ENCODE measurements at regions not wholly inside any gene's neighbourhood (a gene's known extent, or its start where the extent isn't known, plus 50 kb on each side); places are given as distances from the start of the nearest gene placed in this dataset.

GRCh38 chr10:30781670-30782121 is 152.1 kb upstream of the LYZL2 start:
- no peaks in the 10 kb centered on the region for H3K27me3 ChIP-seq (ENCODE audit: insufficient read depth, poor library complexity, severe bottlenecking)
- H3K4me3 ChIP-seq (replicated peaks; ENCODE audit: insufficient read depth, low read length) = no peak overlapping the region
- DNase-seq (ENCODE audit: low read depth in 1 of 2, low spot score in 1 of 2) = no peak
- TF ChIP-seq GABPA (IDR thresholded peaks at IDR 0.05; ENCODE audit: low read depth) (no peak), REST (IDR thresholded peaks at IDR 0.05; ENCODE audit: insufficient replicate concordance, low read depth) (no peak), POLR2AphosphoS5 (IDR thresholded peaks at IDR 0.05; ENCODE audit: low read depth) (no peak), CTCF (IDR thresholded peaks at IDR 0.05; ENCODE audit: insufficient read depth, low read length) (no peak), SPI1 (IDR thresholded peaks at IDR 0.05; ENCODE audit: borderline replicate concordance, low read depth) (no peak)
- no peak overlapping the region for H3K27ac ChIP-seq (replicated peaks)

- H3K4me3 ChIP-seq (replicated peaks; ENCODE audit: insufficient read depth, low read length) = no peak overlapping the region
- H3K27ac ChIP-seq (replicated peaks) = no peak overlapping the region
- DNase-seq (ENCODE audit: low read depth in 1 of 2, low spot score in 1 of 2) = peak in 1 of 2 experiments; percentile 10
- no peak for TF ChIP-seq CTCF (IDR thresholded peaks at IDR 0.05; ENCODE audit: insufficient read depth, low read length)
- no peak for TF ChIP-seq POLR2AphosphoS5 (IDR thresholded peaks at IDR 0.05; ENCODE audit: low read depth)
- TF ChIP-seq REST (IDR thresholded peaks at IDR 0.05; ENCODE audit: insufficient replicate concordance, low read depth) = no peak
- H3K27me3 ChIP-seq (ENCODE audit: insufficient read depth, poor library complexity, severe bottlenecking) = no peaks in the 10 kb centered on the region
These were observed 149.2 kb upstream of the LYZL2 start for GRCh38 chr10:30778769-30779168.

GRCh38 chr10:30775779-30776591 is 146.4 kb upstream of the LYZL2 start:
- Histone ChIP-seq H3K27ac (replicated peaks) (no peak overlapping the region), H3K4me3 (replicated peaks; ENCODE audit: insufficient read depth, low read length) (no peak overlapping the region), H3K27me3 (ENCODE audit: insufficient read depth, poor library complexity, severe bottlenecking) (no peaks in the 10 kb centered on the region)
- TF ChIP-seq CTCF (IDR thresholded peaks at IDR 0.05; ENCODE audit: insufficient read depth, low read length) (no peak), SPI1 (IDR thresholded peaks at IDR 0.05; ENCODE audit: borderline replicate concordance, low read depth) (no peak), GABPA (IDR thresholded peaks at IDR 0.05; ENCODE audit: low read depth) (no peak), POLR2AphosphoS5 (IDR thresholded peaks at IDR 0.05; ENCODE audit: low read depth) (no peak), REST (IDR thresholded peaks at IDR 0.05; ENCODE audit: insufficient replicate concordance, low read depth) (no peak)
- no peak for DNase-seq (ENCODE audit: low read depth in 1 of 2, low spot score in 1 of 2)

Measured in HL-60 (cell line).